ENCODE measurements at regions not wholly inside any gene's neighbourhood (a gene's known extent, or its start where the extent isn't known, plus 50 kb on each side); places are given as distances from the start of the nearest gene placed in this dataset.

DNA sequence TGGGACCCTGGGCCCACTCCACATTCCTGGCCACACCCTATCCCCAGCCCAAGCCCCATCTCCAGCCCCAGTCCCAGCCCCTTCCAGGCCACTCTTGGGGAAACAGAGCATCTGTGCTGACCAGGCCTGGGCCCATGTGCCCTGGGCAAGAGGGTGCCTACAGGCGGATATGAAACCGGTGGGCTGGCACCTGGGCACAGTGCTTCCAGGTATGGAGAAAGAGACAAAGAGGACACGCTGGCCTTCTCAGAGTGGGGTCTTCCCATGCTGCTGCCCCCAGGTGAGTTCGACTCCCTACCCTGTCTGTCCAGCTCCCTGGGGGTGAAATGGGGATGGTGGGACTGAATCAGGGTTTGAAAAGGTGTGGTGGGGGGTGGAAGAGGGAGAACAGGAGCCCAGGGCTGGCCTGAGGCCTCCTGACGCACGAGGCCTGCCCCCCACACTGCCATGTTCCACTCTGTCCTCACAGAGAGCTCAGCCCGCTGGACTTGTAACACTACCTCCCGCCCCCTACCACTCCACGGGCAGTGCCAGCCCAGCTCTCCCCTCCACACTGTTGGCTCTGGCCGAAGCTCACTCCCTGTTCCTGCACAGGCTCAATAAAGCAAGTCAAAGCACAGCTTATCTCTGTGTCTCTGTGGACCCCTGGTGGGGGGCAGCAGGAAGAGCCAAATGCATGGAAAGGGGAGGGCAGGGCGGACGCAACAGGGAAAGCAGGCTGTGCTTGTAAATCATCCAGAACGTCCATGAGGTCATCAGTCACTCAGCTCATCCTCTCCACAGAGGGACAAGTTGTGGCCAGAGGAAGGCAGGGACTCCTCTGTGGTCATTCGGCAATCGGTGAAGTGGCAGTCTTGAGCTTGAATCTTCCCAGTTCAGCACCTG is 71.1 kb upstream of the TMEM97 start:
- H3K36me3 ChIP-seq (ENCODE audit: control insufficient read depth in 4 of 4, insufficient read depth in 4 of 4, low read length in 3 of 4): no peaks in the 10 kb centered on the region
- no peaks in the 10 kb centered on the region for H3K9me3 ChIP-seq (ENCODE audit: control extremely low read depth in 1 of 5, control insufficient read depth in 4 of 5, insufficient read depth in 2 of 5, low read depth in 1 of 5, low read length in 4 of 5)
- H3K4me1 ChIP-seq (ENCODE audit: control extremely low read depth in 1 of 4, control insufficient read depth in 4 of 4, insufficient read depth in 4 of 4, low read length in 3 of 4): peaks cover 0 to 14% (median 10%) of the 10 kb centered on the region in 4 experiments
- peaks cover 0 to 16% (median 5%) of the 10 kb centered on the region in 5 experiments for H3K27me3 ChIP-seq (replicated peaks in 2 of 5; ENCODE audit: control insufficient read depth in 4 of 5, insufficient read depth in 5 of 5, low read length in 4 of 5)
- no peak overlapping the region for H3K4me3 ChIP-seq (ENCODE audit: control insufficient read depth in 1 of 7, extremely low read depth in 1 of 7, insufficient read depth in 4 of 7, low read depth in 2 of 7, low read length in 6 of 7)
- no peak for DNase-seq
- ChIA-PET POLR2A (no interaction called here), CTCF (interaction anchor here (0.6 to 4.4 kb wide), 4 partner anchors 7 to 20 kb away, joined by 3 to 23 read pairs (median 3); no protein-coding TSS in a partner anchor)
- WGBS (ENCODE audit: insufficient coverage): 92% methylated on average over 13 of the region's 15 CpGs
- H3K27ac ChIP-seq (ENCODE audit: insufficient read depth in 1 of 2, low read depth in 1 of 2, low read length in 2 of 2, poor library complexity in 1 of 2, severe bottlenecking in 2 of 2): no peak overlapping the region

DNA sequence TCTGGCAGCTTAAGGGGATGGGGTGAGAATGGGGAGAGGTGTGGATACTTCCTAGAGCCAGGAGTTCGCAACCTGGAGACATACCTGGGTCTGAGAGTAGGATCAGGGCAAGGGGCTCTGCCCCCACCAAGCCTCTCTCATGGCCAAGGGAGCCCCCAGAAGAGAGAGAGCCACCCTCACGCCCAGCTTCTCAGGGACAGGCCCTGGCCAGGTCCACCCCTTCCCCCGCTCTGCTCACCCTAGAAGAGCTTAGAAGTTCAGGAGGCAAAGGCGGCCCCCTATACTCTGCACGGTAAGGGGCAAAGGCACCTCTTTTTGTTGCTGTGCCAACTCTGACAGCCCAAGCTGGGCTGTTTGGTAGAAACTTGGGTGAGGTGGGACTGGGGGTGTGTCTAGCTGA is 69.3 kb upstream of the TMEM97 start:
- Histone ChIP-seq H3K4me1 (ENCODE audit: control extremely low read depth in 1 of 4, control insufficient read depth in 4 of 4, insufficient read depth in 4 of 4, low read length in 3 of 4) (peaks cover 0 to 14% (median 10%) of the 10 kb centered on the region in 4 experiments), H3K36me3 (ENCODE audit: control insufficient read depth in 4 of 4, insufficient read depth in 4 of 4, low read length in 3 of 4) (no peaks in the 10 kb centered on the region), H3K9me3 (ENCODE audit: control extremely low read depth in 1 of 5, control insufficient read depth in 4 of 5, insufficient read depth in 2 of 5, low read depth in 1 of 5, low read length in 4 of 5) (no peaks in the 10 kb centered on the region), H3K27me3 (replicated peaks in 2 of 5; ENCODE audit: control insufficient read depth in 4 of 5, insufficient read depth in 5 of 5, low read length in 4 of 5) (peaks cover 0 to 23% (median 11%) of the 10 kb centered on the region in 5 experiments), H3K27ac (ENCODE audit: insufficient read depth in 1 of 2, low read depth in 1 of 2, low read length in 2 of 2, poor library complexity in 1 of 2, severe bottlenecking in 2 of 2) (no peak overlapping the region), H3K4me3 (ENCODE audit: control insufficient read depth in 1 of 7, extremely low read depth in 1 of 7, insufficient read depth in 4 of 7, low read depth in 2 of 7, low read length in 6 of 7) (no peak overlapping the region)
- no peak for DNase-seq
- CTCF ChIA-PET: interaction anchor here (1.0 to 4.4 kb wide), 5 partner anchors 9 to 55 kb away, joined by 3 to 23 read pairs (median 4); no protein-coding TSS in a partner anchor
- WGBS (ENCODE audit: insufficient coverage): 83% methylated on average over 2 of the region's 5 CpGs
- POLR2A ChIA-PET: no interaction called here

DNA sequence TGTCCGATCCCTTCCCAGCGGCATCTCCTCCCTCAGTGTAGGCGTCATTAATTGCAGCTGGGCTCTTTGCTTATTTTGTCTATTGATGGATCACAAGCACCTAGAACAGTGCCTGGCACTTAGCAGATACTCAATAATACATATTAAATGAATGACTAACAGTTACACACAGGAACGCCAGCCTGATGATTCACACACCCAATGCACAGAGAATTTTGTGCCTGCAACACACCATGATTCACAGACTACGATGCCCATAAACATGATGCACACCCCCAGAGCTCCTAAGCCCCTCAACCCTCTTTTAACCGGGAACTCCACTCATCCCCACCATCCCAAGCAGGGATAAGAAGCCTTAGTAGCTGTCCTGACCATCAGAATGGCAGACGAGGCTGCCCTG is 66.6 kb upstream of the TMEM97 start:
- H3K27ac ChIP-seq (ENCODE audit: insufficient read depth in 1 of 2, low read depth in 1 of 2, low read length in 2 of 2, poor library complexity in 1 of 2, severe bottlenecking in 2 of 2): no peak overlapping the region

GRCh38 chr17:28253663-28254062 is 65.3 kb upstream of the TMEM97 start:
- Histone ChIP-seq H3K36me3 (ENCODE audit: control insufficient read depth in 4 of 4, insufficient read depth in 4 of 4, low read length in 3 of 4) (no peaks in the 10 kb centered on the region), H3K9me3 (ENCODE audit: control extremely low read depth in 1 of 5, control insufficient read depth in 4 of 5, insufficient read depth in 2 of 5, low read depth in 1 of 5, low read length in 4 of 5) (no peaks in the 10 kb centered on the region), H3K4me3 (ENCODE audit: control insufficient read depth in 1 of 7, extremely low read depth in 1 of 7, insufficient read depth in 4 of 7, low read depth in 2 of 7, low read length in 6 of 7) (no peak overlapping the region), H3K27me3 (replicated peaks in 2 of 5; ENCODE audit: control insufficient read depth in 4 of 5, insufficient read depth in 5 of 5, low read length in 4 of 5) (peaks cover 0 to 31% (median 4%) of the 10 kb centered on the region in 5 experiments), H3K4me1 (ENCODE audit: control extremely low read depth in 1 of 4, control insufficient read depth in 4 of 4, insufficient read depth in 4 of 4, low read length in 3 of 4) (peaks cover 0 to 14% (median 10%) of the 10 kb centered on the region in 4 experiments), H3K27ac (ENCODE audit: insufficient read depth in 1 of 2, low read depth in 1 of 2, low read length in 2 of 2, poor library complexity in 1 of 2, severe bottlenecking in 2 of 2) (no peak overlapping the region)
- DNase-seq: no peak
- 100% methylated on average over 3 of the region's 6 CpGs for WGBS (ENCODE audit: insufficient coverage)
- ChIA-PET CTCF (interaction anchor here (1.1 kb wide), 1 partner anchor 360 kb away, joined by 3 read pairs; no protein-coding TSS in a partner anchor), POLR2A (no interaction called here)

More for the DNA sequence above, 66.6 kb upstream of the TMEM97 start:
- peaks cover 0 to 27% (median 8%) of the 10 kb centered on the region in 5 experiments for H3K27me3 ChIP-seq (replicated peaks in 2 of 5; ENCODE audit: control insufficient read depth in 4 of 5, insufficient read depth in 5 of 5, low read length in 4 of 5)
- no peaks in the 10 kb centered on the region for H3K36me3 ChIP-seq (ENCODE audit: control insufficient read depth in 4 of 4, insufficient read depth in 4 of 4, low read length in 3 of 4)
- ChIA-PET CTCF (interaction anchor here (0.9 to 4.4 kb wide), 8 partner anchors 12 to 447 kb away, joined by 3 to 23 read pairs (median 4); no protein-coding TSS in a partner anchor), POLR2A (interaction anchor here (0.6 kb wide), 1 partner anchor 267 kb away, joined by 4 read pairs; no protein-coding TSS in a partner anchor)
- no peak overlapping the region for H3K4me3 ChIP-seq (ENCODE audit: control insufficient read depth in 1 of 7, extremely low read depth in 1 of 7, insufficient read depth in 4 of 7, low read depth in 2 of 7, low read length in 6 of 7)
- H3K9me3 ChIP-seq (ENCODE audit: control extremely low read depth in 1 of 5, control insufficient read depth in 4 of 5, insufficient read depth in 2 of 5, low read depth in 1 of 5, low read length in 4 of 5): no peaks in the 10 kb centered on the region
- no peak for DNase-seq
- WGBS (ENCODE audit: insufficient coverage): 96% methylated on average over 4 of the region's 7 CpGs
- H3K4me1 ChIP-seq (ENCODE audit: control extremely low read depth in 1 of 4, control insufficient read depth in 4 of 4, insufficient read depth in 4 of 4, low read length in 3 of 4): peaks cover 0 to 14% (median 10%) of the 10 kb centered on the region in 4 experiments

GRCh38 chr17:28255616-28256015 is 63.4 kb upstream of the TMEM97 start:
- 89% methylated on average over 3 of the region's 4 CpGs for WGBS (ENCODE audit: insufficient coverage)
- H3K27me3 ChIP-seq (replicated peaks in 2 of 5; ENCODE audit: control insufficient read depth in 4 of 5, insufficient read depth in 5 of 5, low read length in 4 of 5): peaks cover 0 to 33% (median 2%) of the 10 kb centered on the region in 5 experiments
- CTCF ChIA-PET: no interaction called here

DNA sequence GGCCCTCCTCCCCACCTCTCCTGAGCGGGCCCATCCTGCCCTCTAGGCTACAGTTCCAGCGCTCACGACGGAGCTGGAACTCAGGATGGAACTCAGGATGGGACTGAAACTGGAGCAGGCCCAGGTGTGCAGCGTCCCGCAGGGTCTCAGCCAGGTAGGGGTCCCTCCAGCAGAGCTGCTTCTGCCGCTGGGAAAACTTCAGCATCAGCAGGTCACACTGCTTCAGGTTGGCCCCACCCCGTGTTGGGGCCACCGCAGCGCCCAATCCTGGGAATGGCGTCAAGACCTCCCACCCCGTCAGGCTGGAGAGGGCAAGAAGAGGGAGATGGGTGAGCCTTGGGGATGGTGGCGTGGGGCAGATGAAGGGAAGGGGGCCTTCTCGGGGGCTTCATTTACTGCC is 62.6 kb upstream of the TMEM97 start:
- Histone ChIP-seq H3K4me3 (ENCODE audit: control insufficient read depth in 1 of 7, extremely low read depth in 1 of 7, insufficient read depth in 4 of 7, low read depth in 2 of 7, low read length in 6 of 7) (no peak overlapping the region), H3K4me1 (ENCODE audit: control extremely low read depth in 1 of 4, control insufficient read depth in 4 of 4, insufficient read depth in 4 of 4, low read length in 3 of 4) (peaks cover 0 to 10% (median 6%) of the 10 kb centered on the region in 4 experiments), H3K27ac (ENCODE audit: insufficient read depth in 1 of 2, low read depth in 1 of 2, low read length in 2 of 2, poor library complexity in 1 of 2, severe bottlenecking in 2 of 2) (no peak overlapping the region), H3K36me3 (ENCODE audit: control insufficient read depth in 4 of 4, insufficient read depth in 4 of 4, low read length in 3 of 4) (no peaks in the 10 kb centered on the region), H3K9me3 (ENCODE audit: control extremely low read depth in 1 of 5, control insufficient read depth in 4 of 5, insufficient read depth in 2 of 5, low read depth in 1 of 5, low read length in 4 of 5) (peaks cover 0 to 8% (median 0%) of the 10 kb centered on the region in 5 experiments), H3K27me3 (replicated peaks in 2 of 5; ENCODE audit: control insufficient read depth in 4 of 5, insufficient read depth in 5 of 5, low read length in 4 of 5) (peaks cover 0 to 30% (median 2%) of the 10 kb centered on the region in 5 experiments)
- WGBS (ENCODE audit: insufficient coverage): 93% methylated on average over 13 of the region's 14 CpGs
- POLR2A ChIA-PET: no interaction called here
- CTCF ChIA-PET: no interaction called here
- DNase-seq: no peak

More at GRCh38 chr17:28255616-28256015, 63.4 kb upstream of the TMEM97 start:
- peaks cover 0 to under 1% (median 0%) of the 10 kb centered on the region in 5 experiments for H3K9me3 ChIP-seq (ENCODE audit: control extremely low read depth in 1 of 5, control insufficient read depth in 4 of 5, insufficient read depth in 2 of 5, low read depth in 1 of 5, low read length in 4 of 5)
- no peaks in the 10 kb centered on the region for H3K36me3 ChIP-seq (ENCODE audit: control insufficient read depth in 4 of 4, insufficient read depth in 4 of 4, low read length in 3 of 4)
- H3K4me1 ChIP-seq (ENCODE audit: control extremely low read depth in 1 of 4, control insufficient read depth in 4 of 4, insufficient read depth in 4 of 4, low read length in 3 of 4): peaks cover 0 to 14% (median 10%) of the 10 kb centered on the region in 4 experiments
- no peak overlapping the region for H3K27ac ChIP-seq (ENCODE audit: insufficient read depth in 1 of 2, low read depth in 1 of 2, low read length in 2 of 2, poor library complexity in 1 of 2, severe bottlenecking in 2 of 2)
- POLR2A ChIA-PET: no interaction called here
- no peak overlapping the region for H3K4me3 ChIP-seq (ENCODE audit: control insufficient read depth in 1 of 7, extremely low read depth in 1 of 7, insufficient read depth in 4 of 7, low read depth in 2 of 7, low read length in 6 of 7)
- DNase-seq: no peak

DNA sequence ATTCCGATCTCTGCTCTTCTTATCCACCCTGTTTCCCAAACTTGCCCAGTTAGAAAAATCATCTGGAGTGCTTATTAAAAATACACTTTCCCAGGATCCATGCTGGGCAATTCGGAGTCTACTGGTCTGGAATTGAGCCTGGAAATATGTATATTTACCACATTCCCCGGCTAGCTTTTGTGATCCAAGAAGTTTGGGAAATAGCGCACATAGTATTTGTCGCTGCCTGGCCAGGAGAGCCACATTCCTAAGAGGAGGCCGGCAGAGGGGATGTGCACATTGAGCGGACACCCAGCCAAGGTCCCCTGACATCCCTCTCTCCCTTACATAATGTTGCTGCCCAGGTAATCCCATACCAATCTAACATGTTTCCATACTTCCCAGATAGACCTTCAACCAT is 62.1 kb upstream of the TMEM97 start:
- POLR2A ChIA-PET: no interaction called here
- Histone ChIP-seq H3K9me3 (ENCODE audit: control extremely low read depth in 1 of 5, control insufficient read depth in 4 of 5, insufficient read depth in 2 of 5, low read depth in 1 of 5, low read length in 4 of 5) (peaks cover 0 to 12% (median 2%) of the 10 kb centered on the region in 5 experiments), H3K4me1 (ENCODE audit: control extremely low read depth in 1 of 4, control insufficient read depth in 4 of 4, insufficient read depth in 4 of 4, low read length in 3 of 4) (peaks cover 0 to 7% (median 1%) of the 10 kb centered on the region in 4 experiments), H3K36me3 (ENCODE audit: control insufficient read depth in 4 of 4, insufficient read depth in 4 of 4, low read length in 3 of 4) (no peaks in the 10 kb centered on the region), H3K4me3 (ENCODE audit: control insufficient read depth in 1 of 7, extremely low read depth in 1 of 7, insufficient read depth in 4 of 7, low read depth in 2 of 7, low read length in 6 of 7) (no peak overlapping the region), H3K27ac (ENCODE audit: insufficient read depth in 1 of 2, low read depth in 1 of 2, low read length in 2 of 2, poor library complexity in 1 of 2, severe bottlenecking in 2 of 2) (no peak overlapping the region), H3K27me3 (replicated peaks in 2 of 5; ENCODE audit: control insufficient read depth in 4 of 5, insufficient read depth in 5 of 5, low read length in 4 of 5) (peaks cover 0 to 27% (median 2%) of the 10 kb centered on the region in 5 experiments)
- 98% methylated on average over 5 of the region's 7 CpGs for WGBS (ENCODE audit: insufficient coverage)
- no peak for DNase-seq
- CTCF ChIA-PET: no interaction called here

All from common myeloid progenitor, CD34-positive (primary cell).